Neural progenitor cell (in vitro differentiated cells): ENCODE measurements at regions not wholly inside any gene's neighbourhood (a gene's known extent, or its start where the extent isn't known, plus 50 kb on each side); places are given as distances from the start of the nearest gene placed in this dataset.

Experiments
- DNase-seq: peaks from one replicate; pipeline ENCODE4 v3.0.0-alpha.2; 2016; ENCODE audit warnings: low spot score
- H2AFZ ChIP-seq: fragments of 200-600 bp; sonication (generic); replicated peaks from 2 replicates; pipeline ENCODE4 v1.6.1; 2016; ENCODE audit warnings: antibody characterized with exemption
- H3F3A ChIP-seq: fragments of 200-600 bp; sonication (generic); 2 replicates; pipeline ENCODE4 v1.6.1; 2016; ENCODE audit warnings: antibody characterized with exemption, low read depth
- H3K27ac ChIP-seq: fragments of 200-600 bp; sonication (generic); 2 replicates; pipeline ENCODE4 v1.5.1; 2016; ENCODE audit warnings: mild to moderate bottlenecking
- H3K27me3 ChIP-seq: fragments of 200-600 bp; sonication (generic); 2 replicates; pipeline ENCODE4 v1.6.1; 2016; ENCODE audit warnings: mild to moderate bottlenecking, moderate library complexity
- H3K36me3 ChIP-seq: fragments of 200-600 bp; sonication (generic); 2 replicates; pipeline ENCODE4 v1.5.1; 2016
- H3K4me1 ChIP-seq: fragments of 200-600 bp; sonication (generic); 2 replicates; pipeline ENCODE4 v1.6.1; 2016; ENCODE audit warnings: mixed run types
- H3K4me2 ChIP-seq: fragments of 200-600 bp; sonication (generic); 2 replicates; pipeline ENCODE4 v1.6.1; 2016
- H3K4me3 ChIP-seq: fragments of 200-600 bp; sonication (generic); 2 replicates; pipeline ENCODE4 v1.5.1; 2016
- H3K79me2 ChIP-seq: fragments of 200-600 bp; sonication (generic); 2 replicates; pipeline ENCODE4 v1.6.1; 2016; ENCODE audit warnings: low read depth
- H3K9ac ChIP-seq: fragments of 200-600 bp; sonication (generic); 2 replicates; pipeline ENCODE4 v1.6.1; 2016
- H3K9me3 ChIP-seq: fragments of 200-600 bp; sonication (generic); 2 replicates; pipeline ENCODE4 v1.5.1; 2016; ENCODE audit warnings: low read depth
- H4K20me1 ChIP-seq: fragments of 200-600 bp; sonication (generic); 2 replicates; pipeline ENCODE4 v1.6.1; 2016; ENCODE audit warnings: low read depth
- H3K27ac Mint-ChIP-seq: 3 replicates; pipeline ENCODE4 v1.8.0; 2021; ENCODE audit warnings: mixed read lengths
- H3K27me3 Mint-ChIP-seq: 2 replicates; pipeline ENCODE4 v1.8.0; 2022; ENCODE audit warnings: low read depth, mild to moderate bottlenecking, inconsistent platforms, moderate library complexity, mixed read lengths; ENCODE audit not compliant: insufficient read depth
- H3K36me3 Mint-ChIP-seq: 3 replicates; pipeline ENCODE4 v1.8.0; 2021; ENCODE audit warnings: mixed read lengths
- H3K4me1 Mint-ChIP-seq: 3 replicates; pipeline ENCODE4 v1.8.0; 2021; ENCODE audit warnings: mixed read lengths
- H3K4me3 Mint-ChIP-seq: 3 replicates; pipeline ENCODE4 v1.8.0; 2021; ENCODE audit warnings: mild to moderate bottlenecking, moderate library complexity, mixed read lengths
- H3K9me3 Mint-ChIP-seq: 3 replicates; pipeline ENCODE4 v1.8.0; 2020; ENCODE audit warnings: mixed read lengths
- CTCF ChIP-seq: fragments of 200-600 bp; sonication (generic); IDR thresholded peaks from 2 replicates; pipeline ENCODE4 v1.5.1; 2017; ENCODE audit warnings: antibody characterized with exemption, mild to moderate bottlenecking
- EZH2 ChIP-seq: fragments of 200-600 bp; sonication (generic); IDR thresholded peaks from 2 replicates; pipeline ENCODE4 v1.6.1; 2017; ENCODE audit warnings: antibody characterized with exemption, mild to moderate bottlenecking, moderate library complexity
- EZH2phosphoT487 ChIP-seq: fragments of 200-600 bp; sonication (generic); IDR thresholded peaks from 2 replicates; pipeline ENCODE4 v1.6.1; 2017; ENCODE audit warnings: antibody characterized with exemption

GRCh38 chr1:187276677-187277076 is 447.9 kb downstream of the PLA2G4A start:
- Mint-ChIP-seq H3K36me3 (no peaks in the 10 kb centered on the region), H3K27ac (no peak overlapping the region), H3K9me3 (no peaks in the 10 kb centered on the region), H3K4me3 (no peak overlapping the region), H3K4me1 (no peaks in the 10 kb centered on the region), H3K27me3 (peaks cover 2% of the 10 kb centered on the region)
- no peaks in the 10 kb centered on the region for H3K4me1 ChIP-seq
- H3K9me3 ChIP-seq, result no peaks in the 10 kb centered on the region
- no peak overlapping the region for H3K4me2 ChIP-seq
- no peak overlapping the region for H3K4me3 ChIP-seq
- H3K27me3 ChIP-seq, result no peaks in the 10 kb centered on the region
- H3K27ac ChIP-seq, result no peak overlapping the region
- H3K36me3 ChIP-seq, result no peaks in the 10 kb centered on the region
- no peaks in the 10 kb centered on the region for H4K20me1 ChIP-seq
- DNase-seq, result no peak
- H2AFZ ChIP-seq, result no peak overlapping the region
- H3K79me2 ChIP-seq, result no peaks in the 10 kb centered on the region
- H3F3A ChIP-seq, result no peaks in the 10 kb centered on the region
- no peak overlapping the region for H3K9ac ChIP-seq
- TF ChIP-seq CTCF, result no peak
- no peak for TF ChIP-seq EZH2
- no peak for TF ChIP-seq EZH2phosphoT487

- H3K27ac ChIP-seq, result no peak overlapping the region
- Mint-ChIP-seq H3K27ac (no peak overlapping the region), H3K4me3 (no peak overlapping the region), H3K36me3 (no peaks in the 10 kb centered on the region), H3K4me1 (no peaks in the 10 kb centered on the region), H3K9me3 (no peaks in the 10 kb centered on the region), H3K27me3 (peaks cover 2% of the 10 kb centered on the region)
- no peaks in the 10 kb centered on the region for H4K20me1 ChIP-seq
- H3K4me3 ChIP-seq, result no peak overlapping the region
- TF ChIP-seq CTCF (no peak), EZH2phosphoT487 (no peak), EZH2 (no peak)
- DNase-seq, result no peak
- H3K4me1 ChIP-seq, result no peaks in the 10 kb centered on the region
- H3K9ac ChIP-seq, result no peak overlapping the region
- H3K9me3 ChIP-seq, result no peaks in the 10 kb centered on the region
- H2AFZ ChIP-seq, result peak overlapping the region; percentile 55
- no peaks in the 10 kb centered on the region for H3K79me2 ChIP-seq
- H3F3A ChIP-seq, result no peaks in the 10 kb centered on the region
- no peak overlapping the region for H3K4me2 ChIP-seq
- H3K36me3 ChIP-seq, result no peaks in the 10 kb centered on the region
- no peaks in the 10 kb centered on the region for H3K27me3 ChIP-seq
Measured at GRCh38 chr1:187280031-187280430, 451.3 kb downstream of the PLA2G4A start.

GRCh38 chr1:187281085-187281484 is 452.3 kb downstream of the PLA2G4A start:
- Histone ChIP-seq H3K36me3 (no peaks in the 10 kb centered on the region), H3K9ac (no peak overlapping the region), H3K79me2 (no peaks in the 10 kb centered on the region), H3K27me3 (no peaks in the 10 kb centered on the region), H3K4me1 (no peaks in the 10 kb centered on the region), H4K20me1 (no peaks in the 10 kb centered on the region), H2AFZ (no peak overlapping the region), H3K4me3 (no peak overlapping the region), H3K9me3 (no peaks in the 10 kb centered on the region), H3K27ac (no peak overlapping the region), H3F3A (no peaks in the 10 kb centered on the region), H3K4me2 (no peak overlapping the region)
- TF ChIP-seq EZH2 (no peak), EZH2phosphoT487 (no peak), CTCF (no peak)
- H3K27me3 Mint-ChIP-seq, result peaks cover 2% of the 10 kb centered on the region
- no peak overlapping the region for H3K27ac Mint-ChIP-seq
- no peaks in the 10 kb centered on the region for H3K4me1 Mint-ChIP-seq
- no peak overlapping the region for H3K4me3 Mint-ChIP-seq
- DNase-seq, result no peak
- no peaks in the 10 kb centered on the region for H3K9me3 Mint-ChIP-seq
- no peaks in the 10 kb centered on the region for H3K36me3 Mint-ChIP-seq

GRCh38 chr1:187283984-187284383 is 455.2 kb downstream of the PLA2G4A start:
- no peaks in the 10 kb centered on the region for H3K9me3 ChIP-seq
- DNase-seq, result no peak
- H3K27ac Mint-ChIP-seq, result no peak overlapping the region
- no peaks in the 10 kb centered on the region for H3F3A ChIP-seq
- H3K4me1 ChIP-seq, result no peaks in the 10 kb centered on the region
- no peak overlapping the region for H3K9ac ChIP-seq
- H3K27me3 Mint-ChIP-seq, result no peaks in the 10 kb centered on the region
- H3K4me2 ChIP-seq, result no peak overlapping the region
- H3K36me3 Mint-ChIP-seq, result no peaks in the 10 kb centered on the region
- no peaks in the 10 kb centered on the region for H3K79me2 ChIP-seq
- H3K4me3 ChIP-seq, result no peak overlapping the region
- H4K20me1 ChIP-seq, result no peaks in the 10 kb centered on the region
- no peaks in the 10 kb centered on the region for H3K27me3 ChIP-seq
- H2AFZ ChIP-seq, result no peak overlapping the region
- peaks cover 2% of the 10 kb centered on the region for H3K9me3 Mint-ChIP-seq
- no peak overlapping the region for H3K27ac ChIP-seq
- no peaks in the 10 kb centered on the region for H3K36me3 ChIP-seq
- no peak for TF ChIP-seq EZH2phosphoT487
- no peak for TF ChIP-seq CTCF
- no peak for TF ChIP-seq EZH2
- no peaks in the 10 kb centered on the region for H3K4me1 Mint-ChIP-seq
- H3K4me3 Mint-ChIP-seq, result no peak overlapping the region
